RWPE1 (cell line): ENCODE measurements at regions not wholly inside any gene's neighbourhood (a gene's known extent, or its start where the extent isn't known, plus 50 kb on each side); places are given as distances from the start of the nearest gene placed in this dataset.

Source experiments
- CTCF ChIA-PET: fragments of 350-600 bp; sonication (Branson Sonifier 250); formaldehyde crosslinking; extraction: SDS; loops from one replicate; lab custom pipeline; 2021; lab: Yijun Ruan, JAX
- POLR2A ChIA-PET: fragments of 400-600 bp; formaldehyde crosslinking; extraction: SDS; loops from one replicate; lab custom pipeline; 2020; ENCODE audit warnings: antibody characterized with exemption; ENCODE audit not compliant: low non-redundant PET; lab: Yijun Ruan, JAX
- DNase-seq: peaks from one replicate; pipeline ENCODE4 v3.0.0; 2012; ENCODE audit warnings: low spot score
- H3K27ac ChIP-seq: fragments of 450-650 bp; 2 replicates; pipeline ENCODE4 v1.5.1; 2017
- TF ChIP-seq, protein P1 (sequence below): fragments of 450-650 bp; conservative IDR thresholded peaks from 2 replicates; pipeline ENCODE4 v1.5.1; 2017; ENCODE audit warnings: low read depth, mild to moderate bottlenecking

- ChIA-PET CTCF (no interaction called here), POLR2A (no interaction called here)
- H3K27ac ChIP-seq: no peak overlapping the region
- TF ChIP-seq, protein P1, sequence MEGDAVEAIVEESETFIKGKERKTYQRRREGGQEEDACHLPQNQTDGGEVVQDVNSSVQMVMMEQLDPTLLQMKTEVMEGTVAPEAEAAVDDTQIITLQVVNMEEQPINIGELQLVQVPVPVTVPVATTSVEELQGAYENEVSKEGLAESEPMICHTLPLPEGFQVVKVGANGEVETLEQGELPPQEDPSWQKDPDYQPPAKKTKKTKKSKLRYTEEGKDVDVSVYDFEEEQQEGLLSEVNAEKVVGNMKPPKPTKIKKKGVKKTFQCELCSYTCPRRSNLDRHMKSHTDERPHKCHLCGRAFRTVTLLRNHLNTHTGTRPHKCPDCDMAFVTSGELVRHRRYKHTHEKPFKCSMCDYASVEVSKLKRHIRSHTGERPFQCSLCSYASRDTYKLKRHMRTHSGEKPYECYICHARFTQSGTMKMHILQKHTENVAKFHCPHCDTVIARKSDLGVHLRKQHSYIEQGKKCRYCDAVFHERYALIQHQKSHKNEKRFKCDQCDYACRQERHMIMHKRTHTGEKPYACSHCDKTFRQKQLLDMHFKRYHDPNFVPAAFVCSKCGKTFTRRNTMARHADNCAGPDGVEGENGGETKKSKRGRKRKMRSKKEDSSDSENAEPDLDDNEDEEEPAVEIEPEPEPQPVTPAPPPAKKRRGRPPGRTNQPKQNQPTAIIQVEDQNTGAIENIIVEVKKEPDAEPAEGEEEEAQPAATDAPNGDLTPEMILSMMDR: no peak
- DNase-seq: no peak
Measured at GRCh38 chr1:235013512-235013911, 115.1 kb downstream of the TOMM20 start.

DNA sequence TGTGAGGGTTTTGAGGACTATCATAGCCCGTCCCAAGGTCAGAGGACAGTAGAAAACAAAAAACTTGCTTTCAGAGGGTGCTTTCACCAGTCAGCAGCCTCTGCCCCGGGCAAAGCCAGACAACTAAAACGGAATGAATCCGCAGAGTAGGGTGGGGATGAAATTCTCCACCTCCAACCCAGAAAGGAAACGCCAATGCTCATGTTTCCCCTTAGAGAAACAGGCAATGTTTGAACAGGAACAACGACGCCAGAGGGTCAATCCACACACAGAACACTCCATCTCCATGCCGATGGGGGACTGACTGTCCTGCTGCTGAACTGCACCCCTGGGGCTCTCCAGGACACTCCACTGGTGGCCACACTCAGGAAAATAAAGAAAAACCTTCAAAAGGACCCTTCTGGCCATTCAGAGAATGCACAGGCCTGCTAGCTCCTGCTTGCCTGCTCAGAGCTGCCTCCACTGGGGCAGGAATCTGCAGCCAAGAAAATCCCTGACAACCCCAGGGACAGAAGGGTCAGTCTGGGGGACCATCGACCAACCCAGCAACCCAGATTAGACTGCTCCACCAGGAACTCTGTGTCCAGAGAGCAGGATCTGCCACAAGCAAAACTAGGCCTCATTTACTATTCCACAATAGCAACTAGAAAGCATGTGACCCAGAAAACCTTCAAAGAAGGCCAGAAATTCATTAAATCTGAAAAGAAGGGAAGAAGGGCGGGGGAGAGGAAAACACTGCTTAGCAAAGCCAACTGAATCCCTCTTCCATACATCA is 116.0 kb downstream of the TOMM20 start:
- no peak for DNase-seq
- CTCF ChIA-PET: interaction anchor here (0.6 to 0.7 kb wide), 2 partner anchors 70 to 125 kb away, joined by 4 to 5 read pairs; no protein-coding TSS in a partner anchor
- TF ChIP-seq, protein P1: no peak
- POLR2A ChIA-PET: no interaction called here
- H3K27ac ChIP-seq: peak overlapping the region; percentile 88

DNA sequence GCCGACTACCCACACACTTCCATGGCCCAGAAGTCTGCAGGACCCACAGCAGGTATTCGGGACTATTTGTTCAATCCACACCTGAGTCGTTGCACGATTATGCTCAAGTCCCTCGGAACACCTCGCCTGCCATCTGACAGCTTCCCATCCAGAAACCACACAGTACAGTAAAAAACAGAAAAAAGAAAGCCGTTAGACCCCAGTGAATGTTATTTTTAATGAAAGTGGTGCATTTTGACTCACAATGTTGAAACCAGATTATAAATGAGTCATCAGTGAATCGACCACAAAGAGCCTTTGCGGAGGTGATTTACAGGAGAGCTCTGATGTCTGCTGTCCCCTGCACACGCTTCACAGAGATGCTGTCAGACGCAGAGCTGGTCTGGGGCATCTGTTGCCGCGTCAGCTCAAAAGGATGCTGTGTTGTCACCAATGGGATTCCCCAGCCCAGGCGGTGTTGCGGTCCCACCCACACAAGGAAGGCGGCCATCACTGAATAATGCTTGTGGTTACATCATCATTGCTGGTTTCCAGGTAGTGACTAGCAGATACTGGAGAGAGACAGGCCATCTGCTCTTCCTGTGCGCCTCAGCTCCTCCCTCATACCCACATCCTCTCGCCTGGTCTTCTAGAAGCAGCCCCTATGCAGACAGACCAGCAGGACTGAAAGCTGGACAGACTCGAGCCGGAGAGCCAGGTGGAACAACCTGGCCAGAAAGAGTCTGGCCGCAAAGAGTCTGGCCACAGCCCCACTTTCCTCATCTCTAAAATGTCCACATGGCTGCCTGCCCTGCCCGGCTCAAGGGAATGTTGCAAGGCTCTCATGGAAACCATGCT is 116.8 kb downstream of the TOMM20 start:
- TF ChIP-seq, protein P1: no peak
- ChIA-PET POLR2A (no interaction called here), CTCF (interaction anchor here (0.6 to 0.7 kb wide), 2 partner anchors 71 to 125 kb away, joined by 4 to 5 read pairs; no protein-coding TSS in a partner anchor)
- H3K27ac ChIP-seq: peak overlapping the region; percentile 88
- peak; percentile 92 for DNase-seq

DNA sequence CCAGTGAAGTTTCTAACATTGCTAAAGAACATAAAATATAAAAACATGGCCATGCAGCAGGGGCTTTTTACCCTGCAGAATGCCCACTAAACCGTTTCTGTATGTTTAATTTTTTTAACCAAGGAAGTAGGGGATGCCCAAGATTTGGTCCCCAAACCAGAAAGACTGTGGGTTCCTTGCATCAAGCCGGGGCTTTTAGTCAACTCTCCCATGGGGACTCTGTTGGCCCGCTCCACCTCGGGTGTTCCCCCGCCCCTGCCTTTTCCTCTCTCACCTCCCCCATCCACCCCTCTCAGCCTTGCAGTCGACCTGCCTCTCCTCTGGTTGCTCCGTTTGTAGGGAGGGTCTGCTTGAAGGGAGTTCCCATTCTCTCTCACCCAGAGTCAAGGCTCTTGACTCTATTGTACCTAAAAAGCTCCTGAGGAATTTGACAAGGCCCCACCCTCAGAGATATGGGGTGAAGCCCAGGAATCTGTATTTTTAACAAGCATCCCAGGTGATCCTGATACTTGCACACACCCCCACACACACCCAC is 117.5 kb downstream of the TOMM20 start:
- TF ChIP-seq, protein P1: no peak
- H3K27ac ChIP-seq: peak overlapping the region; percentile 88
- CTCF ChIA-PET: no interaction called here
- POLR2A ChIA-PET: no interaction called here
- no peak for DNase-seq

DNA sequence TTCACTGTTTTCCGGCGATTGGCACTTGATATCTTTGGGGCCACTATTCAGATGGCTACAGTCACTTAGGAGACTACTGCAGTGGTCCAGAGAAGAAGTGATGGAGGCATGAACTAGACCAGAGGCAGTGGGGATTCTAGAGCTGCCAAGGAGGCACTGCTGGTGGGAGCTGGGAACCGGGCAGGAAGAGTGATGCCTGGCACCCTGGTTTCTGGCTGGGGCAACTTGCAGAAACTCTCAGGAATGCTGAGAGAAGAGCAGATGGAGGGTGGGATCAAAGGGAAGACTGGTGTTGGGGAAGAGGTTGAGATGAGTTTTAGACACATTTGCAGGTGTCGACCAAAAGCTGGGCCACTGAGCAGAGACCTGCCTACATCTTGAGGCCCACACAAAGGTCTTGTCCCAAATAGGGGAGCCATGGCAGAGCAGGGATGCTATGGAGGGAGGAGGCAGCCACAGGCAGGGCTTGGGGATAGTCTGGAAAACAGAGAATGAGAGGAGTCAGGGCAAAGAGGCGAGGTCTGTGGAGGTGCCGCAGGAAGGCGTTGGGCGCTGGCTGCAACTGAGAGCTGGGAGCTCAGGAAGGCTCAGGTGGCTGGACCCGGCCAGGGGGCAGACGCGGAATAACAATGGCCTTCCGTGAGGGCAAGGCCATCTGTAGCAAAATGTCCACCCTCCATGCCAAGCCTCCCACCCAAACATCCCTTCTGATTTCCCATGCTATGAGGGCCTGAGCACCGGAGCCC is 118.9 kb downstream of the TOMM20 start:
- peak overlapping the region; percentile 88 for H3K27ac ChIP-seq
- TF ChIP-seq, protein P1: no peak
- POLR2A ChIA-PET: no interaction called here
- no peak for DNase-seq
- CTCF ChIA-PET: no interaction called here

GRCh38 chr1:235009074-235009473 is 119.6 kb downstream of the TOMM20 start:
- no peak for DNase-seq
- ChIA-PET POLR2A (no interaction called here), CTCF (no interaction called here)
- TF ChIP-seq, protein P1: no peak
- no peak overlapping the region for H3K27ac ChIP-seq
